ENCODE measurements at regions not wholly inside any gene's neighbourhood (a gene's known extent, or its start where the extent isn't known, plus 50 kb on each side); places are given as distances from the start of the nearest gene placed in this dataset.

DNA sequence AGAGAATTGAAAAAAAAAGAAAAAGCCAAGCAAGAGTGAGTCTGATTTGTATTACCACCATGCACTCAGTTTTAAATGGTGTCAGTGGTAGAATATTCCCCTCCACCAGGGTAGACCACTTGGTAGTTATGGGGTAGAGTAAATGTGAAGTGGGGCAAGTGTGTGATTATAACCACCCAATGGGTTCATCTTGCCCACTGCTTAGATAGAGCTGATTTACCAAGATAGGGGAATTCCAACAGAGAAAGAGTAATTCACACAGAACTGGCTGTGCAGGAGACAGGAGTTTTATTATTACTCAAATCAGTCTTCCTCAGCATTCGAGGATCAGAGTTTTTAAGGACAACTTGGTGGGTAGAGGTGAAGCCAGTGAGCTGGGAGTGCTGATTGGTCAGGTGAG is 113.3 kb upstream of the RAI14 start:
- Histone ChIP-seq H3K36me3 (no peaks in the 10 kb centered on the region), H3K9me3 (peaks cover 0 to 11% of the 10 kb centered on the region in 2 donors), H3K27ac (no peak overlapping the region), H3K27me3 (no peaks in the 10 kb centered on the region), H3K4me1 (peaks cover 0 to 5% of the 10 kb centered on the region in 2 donors), H3K4me3 (no peak overlapping the region)
- DNase-seq (ENCODE audit: low spot score in 2 of 2): no peak
- intact Hi-C loops (cut with DNase I): no loop called here
- TF ChIP-seq, protein P1, sequence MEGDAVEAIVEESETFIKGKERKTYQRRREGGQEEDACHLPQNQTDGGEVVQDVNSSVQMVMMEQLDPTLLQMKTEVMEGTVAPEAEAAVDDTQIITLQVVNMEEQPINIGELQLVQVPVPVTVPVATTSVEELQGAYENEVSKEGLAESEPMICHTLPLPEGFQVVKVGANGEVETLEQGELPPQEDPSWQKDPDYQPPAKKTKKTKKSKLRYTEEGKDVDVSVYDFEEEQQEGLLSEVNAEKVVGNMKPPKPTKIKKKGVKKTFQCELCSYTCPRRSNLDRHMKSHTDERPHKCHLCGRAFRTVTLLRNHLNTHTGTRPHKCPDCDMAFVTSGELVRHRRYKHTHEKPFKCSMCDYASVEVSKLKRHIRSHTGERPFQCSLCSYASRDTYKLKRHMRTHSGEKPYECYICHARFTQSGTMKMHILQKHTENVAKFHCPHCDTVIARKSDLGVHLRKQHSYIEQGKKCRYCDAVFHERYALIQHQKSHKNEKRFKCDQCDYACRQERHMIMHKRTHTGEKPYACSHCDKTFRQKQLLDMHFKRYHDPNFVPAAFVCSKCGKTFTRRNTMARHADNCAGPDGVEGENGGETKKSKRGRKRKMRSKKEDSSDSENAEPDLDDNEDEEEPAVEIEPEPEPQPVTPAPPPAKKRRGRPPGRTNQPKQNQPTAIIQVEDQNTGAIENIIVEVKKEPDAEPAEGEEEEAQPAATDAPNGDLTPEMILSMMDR (IDR thresholded peaks at IDR 0.05): no peak

DNA sequence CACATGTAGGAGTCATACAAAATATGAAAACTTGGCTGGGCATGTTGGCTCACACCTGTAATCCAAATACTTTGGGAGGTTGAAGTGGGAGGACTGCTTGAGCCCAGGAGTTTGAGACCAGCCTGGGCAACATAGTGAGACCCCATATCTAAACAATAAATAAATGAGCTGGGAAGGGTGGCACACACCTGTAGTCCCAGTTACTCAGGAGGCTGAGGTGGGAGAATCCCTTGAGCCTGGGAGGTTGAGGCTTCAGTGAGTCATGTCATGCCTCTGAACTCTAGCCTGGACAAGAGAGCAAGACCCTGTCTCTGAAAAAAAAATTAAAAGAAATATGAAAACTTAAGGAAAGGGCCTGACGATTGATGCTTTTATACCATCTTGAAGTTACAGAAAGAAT is 112.4 kb upstream of the RAI14 start:
- intact Hi-C loops (cut with DNase I): no loop called here
- H3K36me3 ChIP-seq: no peaks in the 10 kb centered on the region
- peaks cover 0 to 3% of the 10 kb centered on the region in 2 donors for H3K4me1 ChIP-seq
- H3K27me3 ChIP-seq: no peaks in the 10 kb centered on the region
- no peak overlapping the region for H3K4me3 ChIP-seq
- TF ChIP-seq, protein P1 (IDR thresholded peaks at IDR 0.05): no peak
- H3K9me3 ChIP-seq: peaks cover 0 to 11% of the 10 kb centered on the region in 2 donors
- no peak for DNase-seq (ENCODE audit: low spot score in 2 of 2)
- no peak overlapping the region for H3K27ac ChIP-seq

DNA sequence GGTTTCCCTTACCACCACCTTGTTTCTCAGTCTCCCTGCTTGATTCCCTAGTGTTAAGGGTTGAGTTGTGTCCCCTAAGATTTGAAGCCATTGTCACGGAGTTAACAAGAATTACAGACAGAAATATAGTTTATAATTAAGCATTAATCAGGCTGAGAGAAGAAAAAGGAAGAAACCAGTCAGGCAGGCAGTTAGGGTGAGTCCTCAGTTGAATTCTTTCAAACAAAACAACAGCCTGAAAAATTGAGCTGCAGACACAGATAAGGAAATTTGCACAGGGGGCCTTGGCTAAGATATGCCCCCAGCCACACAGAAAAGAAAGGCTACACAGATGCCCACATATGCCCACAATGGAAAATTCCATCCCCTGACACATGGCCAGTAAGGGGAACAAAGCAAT is 111.7 kb upstream of the RAI14 start:
- intact Hi-C loops (cut with DNase I): no loop called here
- TF ChIP-seq, protein P1 (IDR thresholded peaks at IDR 0.05): no peak
- Histone ChIP-seq H3K27me3 (no peaks in the 10 kb centered on the region), H3K27ac (no peak overlapping the region), H3K4me1 (peaks cover 0 to 4% of the 10 kb centered on the region in 2 donors), H3K4me3 (no peak overlapping the region), H3K9me3 (peaks cover 0 to 11% of the 10 kb centered on the region in 2 donors), H3K36me3 (no peaks in the 10 kb centered on the region)
- DNase-seq (ENCODE audit: low spot score in 2 of 2): no peak

DNA sequence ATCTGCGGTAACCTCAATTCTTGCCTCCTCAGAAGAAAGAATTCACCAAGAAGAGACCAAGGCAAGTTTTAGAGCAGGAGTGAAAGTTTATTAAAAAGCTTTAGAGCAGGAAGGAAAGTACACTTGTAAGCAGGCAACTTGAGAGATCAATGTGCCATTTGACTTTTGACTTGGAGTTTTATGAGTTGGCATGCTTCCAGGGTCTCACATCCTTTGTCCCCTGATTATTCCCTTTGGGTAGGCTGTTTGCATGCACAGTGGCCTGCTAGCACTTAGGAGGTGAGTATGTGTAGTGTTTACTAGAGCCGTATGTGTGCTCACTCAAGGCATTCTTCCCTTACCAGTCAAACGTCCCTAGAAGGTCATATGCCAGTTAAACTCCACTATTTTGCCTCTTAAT is 111.0 kb upstream of the RAI14 start:
- TF ChIP-seq, protein P1 (IDR thresholded peaks at IDR 0.05): no peak
- peaks cover 0 to 4% of the 10 kb centered on the region in 2 donors for H3K4me1 ChIP-seq
- H3K27me3 ChIP-seq: no peaks in the 10 kb centered on the region
- no peak for DNase-seq (ENCODE audit: low spot score in 2 of 2)
- H3K27ac ChIP-seq: no peak overlapping the region
- H3K4me3 ChIP-seq: no peak overlapping the region
- peaks cover 0 to 11% of the 10 kb centered on the region in 2 donors for H3K9me3 ChIP-seq
- intact Hi-C loops (cut with DNase I): no loop called here
- no peaks in the 10 kb centered on the region for H3K36me3 ChIP-seq

DNA sequence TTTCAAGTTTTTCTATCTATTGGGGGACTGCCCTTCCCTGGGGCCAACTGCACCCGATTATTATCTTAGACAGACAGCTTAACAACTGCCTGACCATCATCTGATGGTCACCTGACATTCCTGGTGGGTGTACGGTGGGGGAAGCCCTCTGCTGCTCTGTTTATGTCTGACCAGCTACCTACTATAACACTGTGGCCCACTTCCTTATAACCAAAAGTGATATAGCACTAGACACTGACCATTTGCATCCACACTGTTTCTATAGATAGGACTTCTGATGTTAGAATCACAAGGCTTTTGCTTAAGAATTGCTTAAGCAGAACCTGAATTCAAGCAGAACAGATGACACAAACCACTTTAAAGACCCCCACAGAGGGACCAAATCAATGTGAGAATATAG is 110.5 kb upstream of the RAI14 start:
- Histone ChIP-seq H3K9me3 (peaks cover 0 to 11% of the 10 kb centered on the region in 2 donors), H3K4me1 (peaks cover 0 to 7% of the 10 kb centered on the region in 2 donors), H3K27ac (no peak overlapping the region), H3K27me3 (no peaks in the 10 kb centered on the region), H3K36me3 (no peaks in the 10 kb centered on the region), H3K4me3 (no peak overlapping the region)
- TF ChIP-seq, protein P1 (IDR thresholded peaks at IDR 0.05): no peak
- intact Hi-C loops (cut with DNase I): no loop called here
- no peak for DNase-seq (ENCODE audit: low spot score in 2 of 2)

Data from ascending aorta (tissue), 2 donors.